PC-3 (cell line): ENCODE measurements at regions not wholly inside any gene's neighbourhood (a gene's known extent, or its start where the extent isn't known, plus 50 kb on each side); places are given as distances from the start of the nearest gene placed in this dataset.

ENCODE experiments used
- ATAC-seq: fragments of 200-7000 bp; cut with Tn5 transposase; 2 replicates; pipeline ENCODE4 v1.9.1; 2020; ENCODE audit warnings: mild to moderate bottlenecking, moderate library complexity
- BruUV-seq: library from RNA; stranded (reverse); fragments of 400-500 nt; replicated peaks from 2 replicates; lab custom pipeline; 2021; lab: Mats Ljungman, UMichigan
- CTCF ChIA-PET: fragments of 300-600 bp; sonication (Branson Sonifier 250); formaldehyde crosslinking; loops from one replicate; lab custom pipeline; 2022; ENCODE audit warnings: antibody characterized with exemption; lab: Charles Lee
- POLR2A ChIA-PET: fragments of 300-600 bp; sonication (Branson Sonifier 250); formaldehyde crosslinking; loops from one replicate; lab custom pipeline; 2022; ENCODE audit warnings: antibody characterized with exemption; ENCODE audit not compliant: unreplicated experiment; lab: Charles Lee
- DNase-seq: peaks from one replicate; pipeline ENCODE4 v3.0.0-alpha.2; 2015
- H2AFZ ChIP-seq: fragments of 300-600 bp; sonication (generic); 2 replicates; pipeline ENCODE4 v1.6.0; 2016; ENCODE audit warnings: antibody characterized with exemption, low read length
- H3F3A ChIP-seq: fragments of 300-600 bp; sonication (generic); one replicate; pipeline ENCODE4 v1.6.0; 2017; ENCODE audit warnings: antibody characterized with exemption, low read length, control low read depth, mild to moderate bottlenecking; ENCODE audit not compliant: unreplicated experiment
- H3K27ac ChIP-seq: fragments of 300-600 bp; sonication (generic); 2 replicates; pipeline ENCODE4 v1.5.1; 2016; ENCODE audit warnings: mild to moderate bottlenecking, low read length
- H3K27me3 ChIP-seq: fragments of 300-600 bp; sonication (generic); 2 replicates; pipeline ENCODE4 v1.6.1; 2016; ENCODE audit warnings: low read length, mixed read lengths
- H3K36me3 ChIP-seq: fragments of 300-600 bp; sonication (generic); 2 replicates; pipeline ENCODE4 v1.6.1; 2016; ENCODE audit warnings: low read depth, mixed run types, low read length, mixed read lengths
- H3K4me1 ChIP-seq: fragments of 300-600 bp; sonication (generic); 2 replicates; pipeline ENCODE4 v1.5.1; 2016; ENCODE audit warnings: low read length; ENCODE audit not compliant: insufficient read depth
- H3K4me2 ChIP-seq: fragments of 300-600 bp; sonication (generic); 2 replicates; pipeline ENCODE4 v1.6.0; 2016; ENCODE audit warnings: low read length
- H3K4me3 ChIP-seq: fragments of 300-600 bp; sonication (generic); 2 replicates; pipeline ENCODE4 v1.5.1; 2016; ENCODE audit warnings: mild to moderate bottlenecking, low read length, mixed read lengths
- H3K79me2 ChIP-seq: fragments of 300-600 bp; sonication (generic); 2 replicates; pipeline ENCODE4 v1.6.1; 2017; ENCODE audit warnings: low read length, mixed read lengths
- H3K9ac ChIP-seq: fragments of 300-600 bp; sonication (generic); 2 replicates; pipeline ENCODE4 v1.6.0; 2016; ENCODE audit warnings: mild to moderate bottlenecking, low read length
- H3K9me2 ChIP-seq: fragments of 300-600 bp; sonication (generic); replicated peaks from 2 replicates; pipeline ENCODE4 v1.6.1; 2016; ENCODE audit warnings: mixed run types, low read length, mixed read lengths
- H3K9me3 ChIP-seq: fragments of 300-600 bp; sonication (generic); 2 replicates; pipeline ENCODE4 v1.6.1; 2016; ENCODE audit warnings: low read length, mixed read lengths
- H4K20me1 ChIP-seq: fragments of 300-600 bp; sonication (generic); 2 replicates; pipeline ENCODE4 v1.6.1; 2016; ENCODE audit warnings: low read length, mixed read lengths
- CTCF ChIP-seq: fragments of 300-600 bp; sonication (generic); conservative IDR thresholded peaks from 2 replicates; pipeline ENCODE4 v1.5.1; 2017; ENCODE audit warnings: antibody characterized with exemption, low read depth, mild to moderate bottlenecking, low read length
- EZH2 ChIP-seq: fragments of 300-600 bp; sonication (generic); IDR thresholded peaks from one replicate; pipeline ENCODE4 v1.6.1; 2017; ENCODE audit warnings: antibody characterized with exemption, mild to moderate bottlenecking, low read length; ENCODE audit not compliant: unreplicated experiment
- EZH2phosphoT487 ChIP-seq: fragments of 300-600 bp; sonication (generic); IDR thresholded peaks from 2 replicates; pipeline ENCODE4 v1.6.1; 2018; ENCODE audit warnings: mild to moderate bottlenecking, antibody characterized with exemption, low read length, borderline replicate concordance
- intact Hi-C: fragments of 100-400 bp; cut with micrococcal nuclease; formaldehyde crosslinking; loops from 2 replicates; pipeline ENCODE4 v1.9.0; 2023

GRCh38 chr2:206855585-206856433 is 83.5 kb upstream of the CPO start:
- H3K4me2 ChIP-seq: no peak overlapping the region
- no peak overlapping the region for H2AFZ ChIP-seq
- intact Hi-C loops: no loop called here
- no TSS peak for BruUV-seq
- H3K27me3 ChIP-seq: no peaks in the 10 kb centered on the region
- CTCF ChIA-PET: no interaction called here
- POLR2A ChIA-PET: no interaction called here
- ATAC-seq: no peak
- H3K9ac ChIP-seq: no peak overlapping the region
- no peaks in the 10 kb centered on the region for H3F3A ChIP-seq
- H3K4me3 ChIP-seq: no peak overlapping the region
- H3K9me2 ChIP-seq: no peaks in the 10 kb centered on the region; the same call in 1 of the 2 replicates
- H3K36me3 ChIP-seq: no peaks in the 10 kb centered on the region
- no peaks in the 10 kb centered on the region for H3K4me1 ChIP-seq
- no peaks in the 10 kb centered on the region for H4K20me1 ChIP-seq
- H3K27ac ChIP-seq: no peak overlapping the region
- no peaks in the 10 kb centered on the region for H3K9me3 ChIP-seq
- no peak for DNase-seq
- TF ChIP-seq EZH2phosphoT487 (no peak), CTCF (no peak), EZH2 (no peak)
- H3K79me2 ChIP-seq: no peaks in the 10 kb centered on the region

- Histone ChIP-seq H3K27ac (no peak overlapping the region), H3K4me1 (no peaks in the 10 kb centered on the region)
- DNase-seq: peak; percentile 15
These were observed 82.8 kb upstream of the CPO start for GRCh38 chr2:206856513-206856912.

More at GRCh38 chr2:206856513-206856912, 82.8 kb upstream of the CPO start:
- Histone ChIP-seq H3F3A (no peaks in the 10 kb centered on the region), H3K9me2 (no peaks in the 10 kb centered on the region; the same call in 1 of the 2 replicates), H2AFZ (no peak overlapping the region), H3K4me2 (no peak overlapping the region), H3K9ac (no peak overlapping the region), H3K36me3 (no peaks in the 10 kb centered on the region), H3K27me3 (no peaks in the 10 kb centered on the region), H3K4me3 (no peak overlapping the region), H3K9me3 (no peaks in the 10 kb centered on the region), H3K79me2 (no peaks in the 10 kb centered on the region), H4K20me1 (no peaks in the 10 kb centered on the region)
- TF ChIP-seq CTCF (no peak), EZH2 (no peak), EZH2phosphoT487 (no peak)
- CTCF ChIA-PET: no interaction called here
- peak; percentile 67 for ATAC-seq
- POLR2A ChIA-PET: no interaction called here
- BruUV-seq: no TSS peak
- intact Hi-C loops: no loop called here
